GM18870 (cell line): ENCODE measurements at regions not wholly inside any gene's neighbourhood (a gene's known extent, or its start where the extent isn't known, plus 50 kb on each side); places are given as distances from the start of the nearest gene placed in this dataset.
"Not testable (repeated sequence)": the region's sequence is repeated elsewhere in the genome, so short reads cannot be mapped to it uniquely, and the experiment has no call there.

Experiments
- ATAC-seq: cut with Tn5 transposase; IDR thresholded peaks from one replicate; pipeline ENCODE4 v1.9.1; 2021; ENCODE audit warnings: moderate library complexity; ENCODE audit not compliant: unreplicated experiment

DNA sequence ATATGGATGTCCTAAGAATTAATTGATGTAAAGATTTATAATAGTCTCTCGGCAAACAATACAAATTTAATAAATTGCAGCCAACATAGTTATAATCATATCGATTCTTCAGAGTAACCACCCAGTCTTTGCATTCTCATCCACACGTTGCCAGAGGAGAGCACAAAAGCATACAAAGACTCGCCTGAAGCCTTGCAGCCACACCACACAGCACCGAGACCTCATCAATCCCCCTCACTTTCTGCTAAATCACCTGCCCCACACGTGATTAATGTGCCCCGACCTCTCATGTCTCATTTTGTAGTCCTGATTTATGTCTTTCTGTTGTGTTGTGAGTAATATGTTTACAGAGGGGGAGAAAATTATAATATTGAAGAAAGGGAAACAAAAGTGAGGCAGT, 510.4 kb downstream of the TRIML1 start:
- ATAC-seq: no peak

DNA sequence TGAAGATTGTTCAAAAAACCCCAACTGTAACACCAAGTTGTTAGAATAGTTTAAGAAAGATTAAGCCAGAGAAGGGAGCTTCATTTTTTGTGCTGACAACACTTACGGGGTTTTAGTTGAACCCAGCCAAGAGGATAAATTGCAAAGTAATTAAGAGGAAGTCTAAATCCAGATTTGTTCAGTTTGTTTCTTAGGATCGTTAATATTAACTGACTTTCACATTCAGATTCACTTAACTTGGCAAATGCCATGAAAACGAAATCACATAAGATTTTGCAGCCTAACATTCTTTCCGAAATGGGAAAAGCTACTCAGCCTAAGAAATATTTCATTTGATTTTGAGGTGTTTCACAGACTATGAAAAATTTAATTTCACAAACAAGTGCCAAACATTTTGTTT, 511.3 kb downstream of the TRIML1 start:
- ATAC-seq: no peak

DNA sequence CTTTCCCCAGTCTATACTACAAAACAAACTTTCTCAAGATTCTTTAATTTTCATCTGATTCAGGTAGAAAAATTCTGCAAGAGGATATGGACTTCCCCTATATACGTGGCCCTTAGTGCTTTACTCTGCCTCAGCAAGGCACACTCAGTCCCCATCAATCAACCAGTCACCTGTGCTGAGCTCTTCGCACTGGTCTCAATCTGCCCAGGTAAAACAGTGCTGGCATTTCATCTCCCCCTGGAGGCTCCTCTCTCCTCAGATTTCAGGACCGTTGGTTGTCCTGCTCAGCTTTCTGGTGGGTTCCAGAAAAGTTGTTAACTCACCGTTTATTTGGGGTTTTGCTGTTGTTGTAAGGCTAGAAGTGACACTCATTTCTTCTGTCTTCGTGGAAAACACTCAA, 518.1 kb downstream of the TRIML1 start:
- no peak for ATAC-seq

DNA sequence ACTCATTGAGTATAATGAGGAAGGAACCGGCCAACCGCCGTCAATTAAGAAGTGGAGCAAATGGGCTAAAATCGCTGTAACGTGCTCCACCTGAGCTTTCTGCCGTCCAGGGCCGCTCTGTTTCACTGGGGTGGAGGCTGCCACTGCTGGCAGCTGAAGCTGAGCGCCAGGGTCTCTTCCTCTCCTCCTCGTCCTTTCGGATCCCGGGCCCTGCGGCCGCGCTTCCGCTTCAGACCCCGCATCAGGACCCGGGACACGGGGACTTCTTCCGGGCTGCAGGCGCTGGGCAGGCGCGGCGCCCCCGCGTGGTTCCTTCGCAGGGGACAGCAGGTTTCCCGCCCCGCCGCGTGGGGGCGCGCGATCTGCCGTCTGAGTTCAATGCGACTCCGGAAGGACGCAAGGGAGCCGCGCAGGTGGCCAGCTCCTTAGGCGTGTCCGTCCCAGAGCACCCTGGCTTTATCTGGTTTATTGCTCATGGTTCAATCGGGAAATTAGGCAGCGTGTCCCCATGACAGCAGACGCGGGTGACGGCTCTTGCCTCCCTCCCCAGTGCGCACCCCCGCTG, 519.8 kb downstream of the TRIML1 start:
- no peak for ATAC-seq

DNA sequence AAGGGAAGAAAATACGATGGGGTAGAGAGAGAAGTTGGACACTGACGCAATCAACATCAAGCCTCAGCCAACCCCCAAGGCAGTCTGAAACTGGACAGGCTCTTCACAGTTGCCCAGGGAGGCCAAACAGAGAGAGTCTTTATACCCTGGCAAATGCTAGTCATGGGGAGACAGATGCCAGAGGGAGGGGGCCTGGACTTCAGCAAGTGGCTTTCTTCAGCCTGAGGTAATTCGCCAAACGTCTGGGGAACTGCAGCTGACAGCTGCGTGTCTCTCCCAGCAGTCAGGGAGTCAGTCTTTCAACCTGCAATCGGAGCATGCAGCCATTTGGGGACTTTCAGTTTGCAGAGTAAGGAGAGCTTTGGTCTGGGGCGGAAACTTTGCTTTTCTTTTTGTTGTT, 521.6 kb downstream of the TRIML1 start:
- ATAC-seq: no peak

DNA sequence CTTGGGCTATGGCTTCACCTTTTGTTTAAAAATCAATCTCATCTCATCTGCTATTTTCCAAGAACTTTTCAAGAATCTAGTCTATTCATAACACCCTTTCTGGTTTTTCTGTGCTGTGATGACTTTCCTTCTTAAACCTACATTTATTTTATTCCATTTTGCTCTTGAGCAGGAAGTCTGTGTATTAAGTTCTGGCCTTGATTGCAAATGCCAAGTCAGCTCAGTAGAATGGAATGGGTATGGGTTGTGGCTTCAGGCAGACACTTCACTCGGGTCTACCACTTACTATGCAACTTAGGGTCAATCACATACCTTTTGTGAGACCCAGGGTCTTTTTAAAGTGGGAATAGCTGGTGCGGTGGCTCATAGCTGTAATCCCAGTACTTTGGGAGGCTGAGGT, 522.3 kb downstream of the TRIML1 start:
- no peak for ATAC-seq

DNA sequence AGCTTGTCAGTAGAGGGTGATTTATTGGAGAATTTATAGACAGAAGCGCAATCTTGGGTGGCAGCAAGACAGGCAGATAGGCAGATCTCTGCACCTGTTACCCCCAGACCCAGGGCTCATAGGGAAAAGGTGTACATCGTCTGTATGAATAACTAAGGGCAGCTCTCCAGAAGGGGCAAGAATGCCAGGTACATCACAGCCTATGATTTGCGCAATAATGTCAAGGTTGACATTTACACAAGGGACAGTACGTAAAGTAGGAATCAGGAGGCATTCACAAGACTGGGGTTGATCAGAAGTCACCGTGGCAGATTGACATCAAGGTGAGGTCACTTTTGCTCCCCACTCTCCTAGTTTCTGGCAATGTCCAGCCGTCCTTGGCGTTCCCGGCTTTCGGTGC, 524.1 kb downstream of the TRIML1 start:
- ATAC-seq: no peak

DNA sequence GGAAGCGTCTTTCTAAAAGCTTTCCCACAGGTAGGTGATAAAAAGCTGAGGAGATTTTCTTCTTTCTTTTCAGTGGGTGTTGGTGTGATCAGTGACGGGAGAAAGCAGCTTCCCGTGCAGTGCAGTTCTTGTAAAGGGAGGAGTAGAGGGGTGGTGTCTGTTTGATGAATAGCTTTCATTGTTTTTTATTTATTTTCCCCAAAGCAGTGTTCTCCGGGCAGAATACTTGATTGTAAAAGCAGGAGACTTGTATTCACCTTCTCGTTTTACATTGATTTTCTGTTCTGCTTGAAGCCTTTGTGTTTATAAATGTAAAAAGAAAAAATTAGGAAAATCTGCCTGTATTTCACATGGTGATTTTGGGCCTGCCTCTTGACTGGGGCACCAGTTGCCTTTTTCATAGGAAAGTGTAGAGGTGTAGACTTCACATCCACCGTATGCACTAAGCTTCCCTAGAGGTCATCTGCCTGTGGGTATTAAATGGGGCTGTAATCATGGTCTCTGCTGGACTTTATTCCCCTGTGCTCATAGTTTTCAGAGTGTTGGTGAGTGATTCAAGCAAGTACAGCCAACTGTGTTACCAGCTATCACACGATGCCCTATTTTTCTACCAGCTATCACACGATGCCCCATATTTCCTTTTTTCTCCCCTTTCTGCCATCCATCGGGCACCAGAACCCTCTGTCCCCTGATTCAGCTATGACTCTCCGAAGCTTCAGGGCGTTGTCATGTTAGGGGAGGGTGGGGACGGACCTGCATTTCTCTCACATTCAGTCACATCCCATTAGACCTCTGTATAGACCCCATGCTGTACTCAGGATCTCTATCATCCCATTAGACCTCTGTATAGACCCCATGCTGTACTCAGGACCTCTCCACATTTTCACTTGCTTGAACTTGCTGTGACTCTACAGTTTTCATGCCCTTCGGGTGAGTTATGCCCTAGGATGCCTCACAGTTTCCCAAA, 526.5 kb downstream of the TRIML1 start:
- no peak for ATAC-seq

DNA sequence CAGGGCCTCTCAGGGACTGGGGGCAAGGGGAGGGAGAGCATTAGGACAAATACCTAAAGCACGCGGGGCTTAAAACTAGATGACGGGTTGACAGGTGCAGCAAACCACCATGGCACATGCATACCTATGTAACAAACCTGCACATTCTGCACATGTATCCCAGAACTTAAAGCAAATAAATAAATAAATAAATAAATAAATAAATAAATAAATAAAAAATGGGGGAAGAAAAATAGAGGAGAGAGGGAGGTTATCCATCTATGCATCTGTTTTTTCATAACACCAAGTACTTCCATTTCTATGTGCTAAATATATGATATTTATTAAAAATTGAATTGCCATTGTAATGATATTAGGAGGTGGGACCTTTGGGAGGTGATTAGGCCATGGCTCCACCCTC, 539.5 kb downstream of the TRIML1 start:
- not testable (repeated sequence) for ATAC-seq

DNA sequence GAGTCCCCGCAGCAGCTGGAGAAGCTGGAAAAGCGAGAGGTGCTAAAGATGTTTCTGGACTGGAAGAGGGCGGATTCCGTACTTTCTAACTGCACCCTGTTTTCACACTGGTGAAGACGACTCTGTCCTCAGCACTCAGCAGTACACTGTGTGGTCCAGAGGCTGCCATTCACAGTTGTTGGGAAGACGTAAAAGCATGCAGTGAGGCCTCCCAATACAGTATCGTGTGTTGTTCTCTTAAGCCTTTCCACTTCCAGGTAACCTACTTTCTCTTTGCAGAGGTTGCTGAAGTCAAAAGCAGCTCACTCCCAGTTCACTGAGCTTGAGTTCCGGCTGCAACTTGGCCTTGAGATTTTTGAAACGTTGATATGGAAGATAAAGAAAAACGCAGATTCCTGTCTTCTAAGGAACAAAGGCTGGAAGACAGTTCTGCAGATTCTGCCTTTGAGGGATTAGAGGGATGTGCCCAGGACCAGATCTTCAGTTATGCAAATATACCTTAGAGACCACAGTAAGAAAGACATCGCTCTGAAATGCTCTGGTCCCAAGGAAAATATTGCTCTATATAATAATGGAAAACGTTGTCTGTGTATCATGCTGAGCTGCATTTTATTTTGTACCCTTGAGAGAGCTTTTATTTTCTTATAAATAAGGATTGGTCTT, 540.9 kb downstream of the TRIML1 start:
- ATAC-seq: no peak

DNA sequence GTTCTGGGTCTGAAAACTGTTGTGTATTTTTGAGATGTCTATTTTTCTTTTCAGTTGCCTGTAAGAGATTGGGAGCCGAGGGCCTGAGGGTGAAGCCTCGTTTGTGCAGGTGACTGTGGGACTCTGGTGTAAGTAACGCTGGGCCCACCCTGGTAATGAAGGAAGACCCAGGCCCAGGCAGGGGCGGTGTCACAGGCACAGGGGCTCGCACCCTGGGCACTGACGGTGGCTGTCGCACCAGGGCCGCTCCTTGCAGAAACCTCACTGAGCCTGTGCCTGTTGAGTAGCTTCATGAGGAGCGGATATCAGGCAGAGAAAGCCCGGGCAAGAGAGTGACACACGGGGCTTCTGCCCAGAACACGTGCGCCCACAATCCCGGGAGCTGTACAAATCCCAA, 541.4 kb downstream of the TRIML1 start:
- ATAC-seq: no peak

DNA sequence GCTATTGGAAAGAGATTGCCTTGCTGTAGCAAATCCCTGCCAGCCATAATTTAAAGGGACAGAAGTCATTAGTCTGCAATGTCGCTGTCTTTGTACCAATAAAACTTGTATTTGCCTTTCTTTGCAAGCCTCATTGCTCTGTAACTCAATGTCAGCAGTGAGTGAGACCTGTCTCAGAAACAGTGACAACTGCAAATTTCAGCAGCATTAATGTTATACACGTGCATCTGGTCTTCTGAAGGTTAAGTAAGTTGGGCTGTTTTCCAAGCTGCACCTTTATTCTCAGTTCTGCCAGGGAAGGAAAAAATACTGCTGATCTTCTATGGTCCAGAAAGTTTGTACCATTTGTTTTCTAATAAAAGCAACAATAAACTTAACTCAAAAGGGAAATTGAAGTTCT, 543.1 kb downstream of the TRIML1 start:
- ATAC-seq: no peak

DNA sequence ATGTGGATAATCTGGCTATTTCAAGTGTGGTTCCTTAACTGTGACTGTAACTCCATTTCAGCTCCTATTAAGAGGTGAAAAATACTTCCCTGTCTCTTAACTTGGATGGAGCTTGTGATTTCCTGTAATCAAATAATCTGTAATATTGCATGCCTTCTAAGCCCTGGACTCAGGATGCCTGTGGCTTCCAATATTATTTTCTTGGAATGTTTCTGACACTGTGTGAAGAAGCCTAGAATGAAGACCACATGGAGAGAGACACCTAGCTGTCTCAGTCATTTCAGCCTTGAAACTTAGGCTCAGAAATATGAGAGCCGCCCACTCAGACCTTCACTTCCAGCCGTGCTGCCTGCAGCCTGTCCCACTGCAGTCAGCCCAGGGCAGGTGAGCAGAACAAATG, 544.3 kb downstream of the TRIML1 start:
- ATAC-seq: no peak

DNA sequence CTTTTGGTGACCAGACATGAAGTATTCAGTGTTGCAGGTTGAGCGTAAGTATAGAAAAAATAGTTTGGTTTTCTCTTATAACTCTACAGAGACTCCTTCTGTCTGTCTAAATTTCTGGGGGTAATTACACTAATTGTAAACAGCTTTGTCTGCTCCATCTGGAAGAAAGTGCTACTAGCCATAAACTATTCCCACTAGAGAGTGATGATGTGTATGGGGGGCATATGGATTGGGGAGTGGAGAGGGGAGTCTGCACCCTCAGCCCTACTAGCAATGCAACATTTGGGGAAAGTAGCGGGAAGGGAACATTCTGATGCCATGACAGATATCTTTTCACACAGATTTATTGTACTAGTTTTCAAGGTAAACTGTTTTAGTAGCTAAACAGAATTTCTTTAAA, 549.7 kb downstream of the TRIML1 start:
- ATAC-seq: no peak

DNA sequence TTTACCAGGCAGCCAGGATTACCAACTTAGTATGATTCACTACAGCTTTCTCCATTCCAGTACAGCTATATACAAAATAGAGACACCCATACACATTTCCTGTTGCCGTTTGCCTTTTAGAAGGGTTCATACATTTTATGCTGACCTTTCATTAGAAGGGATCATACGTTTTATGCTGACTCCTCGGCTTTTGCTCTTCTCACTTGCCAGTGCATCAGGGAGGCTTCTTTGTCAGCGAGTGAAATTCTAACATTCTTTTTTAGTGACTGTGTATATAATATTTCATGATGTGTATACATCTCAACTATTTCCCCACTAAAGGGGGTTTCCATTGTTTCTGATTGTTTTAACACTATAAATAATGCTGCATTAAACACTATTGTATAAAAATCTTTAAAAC, 552.6 kb downstream of the TRIML1 start:
- no peak for ATAC-seq

DNA sequence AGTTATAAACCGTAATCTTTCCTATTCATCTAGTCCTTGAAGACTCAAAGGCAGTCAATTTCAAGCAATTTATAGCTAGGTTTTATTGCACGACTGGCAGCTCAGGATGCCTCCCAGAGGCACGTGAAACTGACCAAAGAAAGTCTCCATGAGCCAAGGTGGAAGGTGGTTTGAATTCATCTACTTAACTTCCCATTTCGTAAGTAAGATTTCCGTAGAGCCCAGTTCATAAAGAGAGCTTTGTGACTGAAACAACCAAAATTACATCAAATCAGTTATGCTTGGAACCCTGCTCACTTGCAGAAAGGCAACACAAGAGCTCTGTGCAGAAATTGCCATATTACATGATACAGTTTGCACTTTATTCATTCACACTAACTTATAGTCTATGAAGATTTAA, 556.0 kb downstream of the TRIML1 start:
- ATAC-seq: no peak

DNA sequence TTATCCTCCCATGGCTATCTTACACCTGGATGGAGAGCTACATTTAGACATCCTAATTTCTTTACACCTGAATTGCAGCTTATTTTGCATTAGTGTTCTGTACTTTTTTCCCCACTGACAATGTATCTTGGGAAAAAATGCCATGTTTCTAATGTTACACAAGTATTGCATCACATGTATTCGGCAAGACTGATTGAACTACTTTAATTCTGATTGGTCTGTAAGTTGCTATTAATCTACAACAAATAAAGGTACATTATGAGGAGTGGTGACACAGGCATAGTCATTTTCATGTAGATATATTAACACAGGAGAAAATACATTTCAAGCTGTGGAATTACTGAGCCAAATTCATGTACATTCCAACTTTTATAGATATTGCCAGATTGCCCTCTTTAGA, 558.0 kb downstream of the TRIML1 start:
- ATAC-seq: no peak

DNA sequence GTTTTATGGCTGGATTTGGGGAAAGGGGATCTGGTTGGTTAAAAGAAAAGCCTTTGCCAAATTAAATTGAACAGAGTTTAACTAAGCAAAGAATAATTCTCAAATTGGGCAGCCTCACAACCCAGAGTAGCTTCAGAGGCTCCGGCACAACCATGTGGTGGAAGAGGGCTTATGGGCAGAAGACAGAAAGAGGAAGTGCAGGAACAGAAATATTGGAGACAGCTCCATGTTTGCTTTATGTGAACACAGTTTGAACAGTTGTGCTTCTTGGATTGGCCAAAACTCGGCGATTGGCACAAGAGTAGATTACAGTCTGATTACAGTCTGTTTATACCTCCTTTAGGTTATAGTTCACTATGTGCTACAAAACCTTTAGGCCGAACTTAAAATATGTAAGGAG, 562.7 kb downstream of the TRIML1 start:
- no peak for ATAC-seq

DNA sequence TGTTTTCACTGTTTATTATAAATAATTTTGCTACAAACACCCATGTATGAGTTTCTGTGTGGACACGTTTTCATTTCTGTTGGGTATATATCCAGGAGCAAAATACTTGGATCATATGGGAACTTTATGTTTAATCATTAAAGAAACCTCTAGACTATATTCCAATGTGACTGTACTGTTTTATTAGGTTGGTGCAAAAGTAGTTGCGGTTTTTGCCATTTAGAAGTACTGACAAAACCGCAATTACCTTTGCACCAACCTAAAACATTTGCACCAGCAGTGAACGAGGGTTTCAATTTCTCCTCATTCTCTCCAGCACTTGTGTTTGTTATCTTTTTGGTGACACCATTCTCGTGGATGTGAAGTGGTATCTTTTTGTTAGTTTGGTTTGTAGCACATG, 565.0 kb downstream of the TRIML1 start:
- no peak for ATAC-seq

DNA sequence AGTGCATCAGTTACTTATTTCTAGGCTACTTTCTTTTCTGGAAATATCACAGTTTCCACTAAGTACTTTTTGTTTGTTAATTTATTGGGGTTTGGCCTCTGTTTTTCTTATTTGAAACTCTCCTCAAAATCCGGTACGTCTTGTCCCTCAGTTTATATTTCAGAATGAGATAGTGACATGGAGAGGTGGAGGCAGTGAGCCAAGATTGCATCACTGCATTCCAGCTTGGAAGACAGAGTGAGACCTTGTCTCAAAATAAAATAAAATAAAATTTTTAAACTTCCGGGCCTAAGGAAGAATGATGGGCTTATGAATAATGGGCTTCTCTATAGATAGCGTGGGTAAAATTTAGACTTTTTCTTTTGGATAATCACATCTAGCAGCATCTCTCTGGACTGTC, 567.8 kb downstream of the TRIML1 start:
- no peak for ATAC-seq

DNA sequence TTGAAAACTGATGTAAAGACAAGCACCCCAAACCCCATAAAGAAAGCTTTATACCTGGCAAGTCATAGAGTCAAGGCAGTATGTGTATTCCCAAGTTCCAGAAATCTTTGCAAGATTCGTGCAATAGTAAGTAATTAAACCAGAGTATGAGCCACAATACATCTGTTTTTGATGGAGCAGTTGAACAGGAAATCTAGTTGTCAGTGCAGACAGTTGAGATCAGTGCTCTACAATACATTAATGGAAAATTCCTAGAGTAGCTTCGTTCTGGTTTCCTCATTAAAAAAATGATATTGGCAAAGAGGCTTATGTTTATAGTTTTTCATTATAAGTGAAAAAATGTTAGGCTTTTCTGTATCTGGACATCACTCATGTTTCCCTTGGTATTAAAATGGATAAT, 575.3 kb downstream of the TRIML1 start:
- no peak for ATAC-seq

DNA sequence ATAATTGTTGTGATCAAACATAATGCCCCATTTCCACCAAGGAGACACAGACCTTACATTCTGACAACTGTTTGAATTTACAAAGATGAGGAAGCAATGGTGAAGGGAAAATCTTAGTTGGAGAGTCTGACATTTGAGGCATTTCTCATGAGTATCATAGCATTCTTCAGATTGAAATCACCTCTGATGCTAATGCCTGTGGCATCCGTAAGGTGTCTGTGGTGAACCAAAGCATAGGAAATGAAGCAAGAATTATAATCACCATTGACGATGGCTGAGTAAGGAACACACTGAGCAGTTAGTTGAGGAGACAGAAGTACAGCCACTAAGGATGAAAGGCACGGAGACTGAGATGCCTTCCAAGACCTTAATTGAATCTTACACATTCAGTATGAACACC, 575.7 kb downstream of the TRIML1 start:
- ATAC-seq: no peak
